Keratinocyte (primary cell): ENCODE measurements at regions not wholly inside any gene's neighbourhood (a gene's known extent, or its start where the extent isn't known, plus 50 kb on each side); places are given as distances from the start of the nearest gene placed in this dataset.

Experiments used
- EZH2 ChIP-seq: IDR thresholded peaks from one replicate; pipeline ENCODE4 v1.6.1; 2012; ENCODE audit warnings: inconsistent platforms, mild to moderate bottlenecking, low read length, moderate library complexity
- TF ChIP-seq, protein P1 (sequence below), 3 experiments: IDR thresholded peaks in 1 of 3; conservative IDR thresholded peaks in 1 of 3; optimal IDR thresholded peaks in 1 of 3; 2 replicates in 2 of 3; 3 replicates in 1 of 3; pipeline versions ENCODE3 to v1.5.1; 2011; ENCODE audit warnings: low read length in 3 of 3, mild to moderate bottlenecking in 3 of 3, moderate library complexity in 2 of 3, control low read depth in 1 of 3, inconsistent platforms in 1 of 3; ENCODE audit not compliant: insufficient read depth in 2 of 3; ENCODE audit errors: extremely low read depth in 1 of 3

DNA sequence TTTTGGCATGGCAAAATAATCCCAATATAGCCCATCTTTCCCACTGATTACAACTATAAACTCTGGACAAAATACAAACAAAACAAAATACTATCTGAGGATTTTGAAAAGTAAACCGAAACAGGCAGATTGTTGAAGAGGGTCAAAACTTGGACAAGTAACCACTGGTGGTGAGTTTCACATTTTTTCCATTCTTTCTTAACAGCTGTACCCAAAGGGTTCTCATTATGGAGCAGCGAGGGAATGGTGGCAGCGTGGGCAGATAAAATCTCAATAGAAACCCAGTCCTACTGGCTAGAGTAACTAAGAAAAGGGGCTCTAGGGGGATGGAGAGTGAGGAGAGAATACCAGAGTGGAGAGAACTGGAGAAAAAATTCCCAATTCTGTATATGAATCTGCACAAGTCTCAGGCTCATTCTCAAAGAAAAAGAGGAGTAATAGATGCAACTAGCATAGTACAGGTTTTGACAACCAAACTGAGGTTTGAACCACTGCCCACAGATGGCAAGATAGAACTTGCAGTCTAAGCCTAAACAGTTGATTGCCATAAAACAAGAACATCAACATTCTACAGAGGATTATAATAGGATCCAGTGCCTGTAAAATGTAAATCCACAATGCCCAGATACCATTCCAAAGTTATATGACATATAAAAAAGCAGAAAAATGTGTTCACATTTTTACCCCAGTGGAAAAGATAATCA lies 284.5 kb downstream of the KCNRG start:
- TF ChIP-seq, protein P1, sequence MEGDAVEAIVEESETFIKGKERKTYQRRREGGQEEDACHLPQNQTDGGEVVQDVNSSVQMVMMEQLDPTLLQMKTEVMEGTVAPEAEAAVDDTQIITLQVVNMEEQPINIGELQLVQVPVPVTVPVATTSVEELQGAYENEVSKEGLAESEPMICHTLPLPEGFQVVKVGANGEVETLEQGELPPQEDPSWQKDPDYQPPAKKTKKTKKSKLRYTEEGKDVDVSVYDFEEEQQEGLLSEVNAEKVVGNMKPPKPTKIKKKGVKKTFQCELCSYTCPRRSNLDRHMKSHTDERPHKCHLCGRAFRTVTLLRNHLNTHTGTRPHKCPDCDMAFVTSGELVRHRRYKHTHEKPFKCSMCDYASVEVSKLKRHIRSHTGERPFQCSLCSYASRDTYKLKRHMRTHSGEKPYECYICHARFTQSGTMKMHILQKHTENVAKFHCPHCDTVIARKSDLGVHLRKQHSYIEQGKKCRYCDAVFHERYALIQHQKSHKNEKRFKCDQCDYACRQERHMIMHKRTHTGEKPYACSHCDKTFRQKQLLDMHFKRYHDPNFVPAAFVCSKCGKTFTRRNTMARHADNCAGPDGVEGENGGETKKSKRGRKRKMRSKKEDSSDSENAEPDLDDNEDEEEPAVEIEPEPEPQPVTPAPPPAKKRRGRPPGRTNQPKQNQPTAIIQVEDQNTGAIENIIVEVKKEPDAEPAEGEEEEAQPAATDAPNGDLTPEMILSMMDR (optimal IDR thresholded peaks at IDR 0.05 in 1 of 3, IDR thresholded peaks at IDR 0.05 in 1 of 3, conservative IDR thresholded peaks at IDR 0.05 in 1 of 3; ENCODE audit: extremely low read depth in 1 of 3, insufficient read depth in 2 of 3, low read length in 3 of 3) = no peak
- TF ChIP-seq EZH2 = no peak
